ENCODE measurements at regions not wholly inside any gene's neighbourhood (a gene's known extent, or its start where the extent isn't known, plus 50 kb on each side); places are given as distances from the start of the nearest gene placed in this dataset.

DNA sequence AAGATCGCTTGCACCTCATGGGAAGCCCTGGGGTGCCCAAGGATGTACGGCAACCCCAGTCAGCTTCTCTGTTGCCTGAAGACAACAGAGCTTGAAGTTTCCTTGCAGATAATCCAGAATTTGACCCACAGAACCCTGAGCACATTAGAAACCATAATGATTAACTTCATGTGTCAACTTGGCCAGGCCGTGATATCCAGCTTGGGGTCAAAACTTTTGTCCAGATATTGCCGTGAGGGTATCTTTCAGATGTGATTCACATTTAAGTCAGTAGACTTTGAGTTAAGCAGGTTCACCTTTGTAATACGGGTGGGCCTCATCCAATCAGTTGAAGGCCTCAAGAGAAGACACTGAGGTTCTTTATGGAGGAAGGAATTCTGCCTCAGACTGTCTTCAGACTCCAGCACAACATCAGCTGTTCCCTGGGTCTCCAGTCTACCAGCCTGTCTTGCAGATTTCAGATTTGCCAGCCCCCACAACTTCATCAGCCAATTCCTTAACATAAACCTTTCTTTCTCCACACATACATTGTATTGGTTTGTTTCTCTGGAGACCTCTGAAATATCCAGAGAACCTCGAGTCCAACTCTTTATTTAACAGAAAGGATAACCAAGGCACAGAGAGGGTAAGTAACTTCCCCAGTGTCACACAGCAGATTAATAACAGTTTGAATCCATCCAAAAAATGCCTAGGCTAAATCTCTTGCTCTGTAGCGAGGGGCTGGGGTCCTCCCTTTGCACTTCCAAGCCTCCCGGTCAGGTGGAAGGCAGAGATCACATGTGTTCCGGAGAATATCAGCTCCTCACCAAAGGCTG is 171.1 kb downstream of the SALL1 start:
- TF ChIP-seq, protein P1, sequence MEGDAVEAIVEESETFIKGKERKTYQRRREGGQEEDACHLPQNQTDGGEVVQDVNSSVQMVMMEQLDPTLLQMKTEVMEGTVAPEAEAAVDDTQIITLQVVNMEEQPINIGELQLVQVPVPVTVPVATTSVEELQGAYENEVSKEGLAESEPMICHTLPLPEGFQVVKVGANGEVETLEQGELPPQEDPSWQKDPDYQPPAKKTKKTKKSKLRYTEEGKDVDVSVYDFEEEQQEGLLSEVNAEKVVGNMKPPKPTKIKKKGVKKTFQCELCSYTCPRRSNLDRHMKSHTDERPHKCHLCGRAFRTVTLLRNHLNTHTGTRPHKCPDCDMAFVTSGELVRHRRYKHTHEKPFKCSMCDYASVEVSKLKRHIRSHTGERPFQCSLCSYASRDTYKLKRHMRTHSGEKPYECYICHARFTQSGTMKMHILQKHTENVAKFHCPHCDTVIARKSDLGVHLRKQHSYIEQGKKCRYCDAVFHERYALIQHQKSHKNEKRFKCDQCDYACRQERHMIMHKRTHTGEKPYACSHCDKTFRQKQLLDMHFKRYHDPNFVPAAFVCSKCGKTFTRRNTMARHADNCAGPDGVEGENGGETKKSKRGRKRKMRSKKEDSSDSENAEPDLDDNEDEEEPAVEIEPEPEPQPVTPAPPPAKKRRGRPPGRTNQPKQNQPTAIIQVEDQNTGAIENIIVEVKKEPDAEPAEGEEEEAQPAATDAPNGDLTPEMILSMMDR (IDR thresholded peaks at IDR 0.05; ENCODE audit: insufficient read depth, low read depth, low read length): no peak
- TF ChIP-seq EZH2 (IDR thresholded peaks at IDR 0.05; ENCODE audit: insufficient read depth, low read length): no peak
